GM12878 (cell line): ENCODE measurements at regions not wholly inside any gene's neighbourhood (a gene's known extent, or its start where the extent isn't known, plus 50 kb on each side); places are given as distances from the start of the nearest gene placed in this dataset.

Experiments used
- BHLHE40 ChIP-seq, 2 experiments: fragments of 450-650 bp in 1 of 2; IDR thresholded peaks; 2 replicates each; pipeline ENCODE4 v1.6.1; 2011 to 2017; ENCODE audit warnings: low read depth in 2 of 2, borderline replicate concordance in 1 of 2, improper control_type of control experiment in 1 of 2, low read length in 1 of 2, mild to moderate bottlenecking in 1 of 2
- CHD1 ChIP-seq: IDR thresholded peaks from 2 replicates; pipeline ENCODE4 v1.6.1; 2012; ENCODE audit warnings: low read depth, low read length, improper control_type of control experiment
- EZH2 ChIP-seq: IDR thresholded peaks from 2 replicates; pipeline ENCODE4 v1.6.1; 2012; ENCODE audit warnings: low read depth, mild to moderate bottlenecking, control low read depth, inconsistent platforms, low read length, borderline replicate concordance; ENCODE audit not compliant: control insufficient read depth
- FOXK2 ChIP-seq: fragments of 450-650 bp; IDR thresholded peaks from 2 replicates; pipeline ENCODE4 v1.6.1; 2017; ENCODE audit warnings: mild to moderate bottlenecking, moderate library complexity
- POLR2AphosphoS5 ChIP-seq: IDR thresholded peaks from 2 replicates; pipeline ENCODE4 v1.6.1; 2011; ENCODE audit warnings: mild to moderate bottlenecking, low read length, inconsistent platforms
- SMAD5 ChIP-seq: IDR thresholded peaks from 2 replicates; pipeline ENCODE4 v1.6.1; 2016; ENCODE audit warnings: antibody characterized with exemption, low read depth
- SRF ChIP-seq, 2 experiments: IDR thresholded peaks; 2 replicates each; pipeline ENCODE4 v1.6.1; 2011; ENCODE audit warnings: low read depth in 2 of 2, low read length in 2 of 2, mild to moderate bottlenecking in 1 of 2, moderate library complexity in 1 of 2
- ZBED1 ChIP-seq: IDR thresholded peaks from 2 replicates; pipeline ENCODE4 v1.6.1; 2016; ENCODE audit warnings: borderline replicate concordance
- TF ChIP-seq, protein P1 (sequence below): fragments of 450-650 bp; IDR thresholded peaks from 2 replicates; pipeline ENCODE4 v1.6.1; 2017; ENCODE audit warnings: mild to moderate bottlenecking, moderate library complexity
- TF ChIP-seq, protein P2 (sequence below): fragments of 450-650 bp; IDR thresholded peaks from 2 replicates; pipeline ENCODE4 v1.6.1; 2016; ENCODE audit warnings: mild to moderate bottlenecking

DNA sequence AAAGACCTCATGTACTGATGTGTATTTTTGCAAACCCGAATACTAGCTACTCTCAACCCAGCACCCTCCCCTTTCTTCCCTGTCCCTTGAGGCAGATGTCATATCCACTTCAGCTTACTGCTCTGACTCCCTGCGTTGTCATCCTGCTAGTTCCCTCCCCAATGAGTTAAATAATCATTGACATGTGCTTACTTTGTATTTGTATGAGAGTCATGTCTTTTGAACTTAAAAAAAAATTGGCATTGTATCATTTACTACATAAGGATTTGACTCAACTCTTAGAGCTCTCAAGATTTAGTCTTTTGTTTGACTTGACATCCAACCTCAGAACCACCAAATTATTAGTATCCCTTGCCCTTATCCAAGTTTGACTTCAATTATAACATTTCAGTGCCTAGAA lies 219.7 kb upstream of the TUT7 start (continued):
- TF ChIP-seq, protein P1, sequence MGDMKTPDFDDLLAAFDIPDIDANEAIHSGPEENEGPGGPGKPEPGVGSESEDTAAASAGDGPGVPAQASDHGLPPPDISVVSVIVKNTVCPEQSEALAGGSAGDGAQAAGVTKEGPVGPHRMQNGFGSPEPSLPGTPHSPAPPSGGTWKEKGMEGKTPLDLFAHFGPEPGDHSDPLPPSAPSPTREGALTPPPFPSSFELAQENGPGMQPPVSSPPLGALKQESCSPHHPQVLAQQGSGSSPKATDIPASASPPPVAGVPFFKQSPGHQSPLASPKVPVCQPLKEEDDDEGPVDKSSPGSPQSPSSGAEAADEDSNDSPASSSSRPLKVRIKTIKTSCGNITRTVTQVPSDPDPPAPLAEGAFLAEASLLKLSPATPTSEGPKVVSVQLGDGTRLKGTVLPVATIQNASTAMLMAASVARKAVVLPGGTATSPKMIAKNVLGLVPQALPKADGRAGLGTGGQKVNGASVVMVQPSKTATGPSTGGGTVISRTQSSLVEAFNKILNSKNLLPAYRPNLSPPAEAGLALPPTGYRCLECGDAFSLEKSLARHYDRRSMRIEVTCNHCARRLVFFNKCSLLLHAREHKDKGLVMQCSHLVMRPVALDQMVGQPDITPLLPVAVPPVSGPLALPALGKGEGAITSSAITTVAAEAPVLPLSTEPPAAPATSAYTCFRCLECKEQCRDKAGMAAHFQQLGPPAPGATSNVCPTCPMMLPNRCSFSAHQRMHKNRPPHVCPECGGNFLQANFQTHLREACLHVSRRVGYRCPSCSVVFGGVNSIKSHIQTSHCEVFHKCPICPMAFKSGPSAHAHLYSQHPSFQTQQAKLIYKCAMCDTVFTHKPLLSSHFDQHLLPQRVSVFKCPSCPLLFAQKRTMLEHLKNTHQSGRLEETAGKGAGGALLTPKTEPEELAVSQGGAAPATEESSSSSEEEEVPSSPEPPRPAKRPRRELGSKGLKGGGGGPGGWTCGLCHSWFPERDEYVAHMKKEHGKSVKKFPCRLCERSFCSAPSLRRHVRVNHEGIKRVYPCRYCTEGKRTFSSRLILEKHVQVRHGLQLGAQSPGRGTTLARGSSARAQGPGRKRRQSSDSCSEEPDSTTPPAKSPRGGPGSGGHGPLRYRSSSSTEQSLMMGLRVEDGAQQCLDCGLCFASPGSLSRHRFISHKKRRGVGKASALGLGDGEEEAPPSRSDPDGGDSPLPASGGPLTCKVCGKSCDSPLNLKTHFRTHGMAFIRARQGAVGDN, result no peak
- TF ChIP-seq SRF (IDR thresholded peaks at IDR 0.05; ENCODE audit: low read depth in 2 of 2, low read length in 2 of 2) (no peak), FOXK2 (no peak), SMAD5 (no peak), POLR2AphosphoS5 (no peak), BHLHE40 (IDR thresholded peaks at IDR 0.05; ENCODE audit: borderline replicate concordance in 1 of 2, low read depth in 2 of 2, low read length in 1 of 2) (no peak), ZBED1 (no peak), CHD1 (no peak), EZH2 (no peak)
- TF ChIP-seq, protein P2, sequence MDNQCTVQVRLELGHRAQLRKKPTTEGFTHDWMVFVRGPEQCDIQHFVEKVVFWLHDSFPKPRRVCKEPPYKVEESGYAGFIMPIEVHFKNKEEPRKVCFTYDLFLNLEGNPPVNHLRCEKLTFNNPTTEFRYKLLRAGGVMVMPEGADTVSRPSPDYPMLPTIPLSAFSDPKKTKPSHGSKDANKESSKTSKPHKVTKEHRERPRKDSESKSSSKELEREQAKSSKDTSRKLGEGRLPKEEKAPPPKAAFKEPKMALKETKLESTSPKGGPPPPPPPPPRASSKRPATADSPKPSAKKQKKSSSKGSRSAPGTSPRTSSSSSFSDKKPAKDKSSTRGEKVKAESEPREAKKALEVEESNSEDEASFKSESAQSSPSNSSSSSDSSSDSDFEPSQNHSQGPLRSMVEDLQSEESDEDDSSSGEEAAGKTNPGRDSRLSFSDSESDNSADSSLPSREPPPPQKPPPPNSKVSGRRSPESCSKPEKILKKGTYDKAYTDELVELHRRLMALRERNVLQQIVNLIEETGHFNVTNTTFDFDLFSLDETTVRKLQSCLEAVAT, result no peak
